ENCODE measurements at regions not wholly inside any gene's neighbourhood (a gene's known extent, or its start where the extent isn't known, plus 50 kb on each side); places are given as distances from the start of the nearest gene placed in this dataset.

DNA sequence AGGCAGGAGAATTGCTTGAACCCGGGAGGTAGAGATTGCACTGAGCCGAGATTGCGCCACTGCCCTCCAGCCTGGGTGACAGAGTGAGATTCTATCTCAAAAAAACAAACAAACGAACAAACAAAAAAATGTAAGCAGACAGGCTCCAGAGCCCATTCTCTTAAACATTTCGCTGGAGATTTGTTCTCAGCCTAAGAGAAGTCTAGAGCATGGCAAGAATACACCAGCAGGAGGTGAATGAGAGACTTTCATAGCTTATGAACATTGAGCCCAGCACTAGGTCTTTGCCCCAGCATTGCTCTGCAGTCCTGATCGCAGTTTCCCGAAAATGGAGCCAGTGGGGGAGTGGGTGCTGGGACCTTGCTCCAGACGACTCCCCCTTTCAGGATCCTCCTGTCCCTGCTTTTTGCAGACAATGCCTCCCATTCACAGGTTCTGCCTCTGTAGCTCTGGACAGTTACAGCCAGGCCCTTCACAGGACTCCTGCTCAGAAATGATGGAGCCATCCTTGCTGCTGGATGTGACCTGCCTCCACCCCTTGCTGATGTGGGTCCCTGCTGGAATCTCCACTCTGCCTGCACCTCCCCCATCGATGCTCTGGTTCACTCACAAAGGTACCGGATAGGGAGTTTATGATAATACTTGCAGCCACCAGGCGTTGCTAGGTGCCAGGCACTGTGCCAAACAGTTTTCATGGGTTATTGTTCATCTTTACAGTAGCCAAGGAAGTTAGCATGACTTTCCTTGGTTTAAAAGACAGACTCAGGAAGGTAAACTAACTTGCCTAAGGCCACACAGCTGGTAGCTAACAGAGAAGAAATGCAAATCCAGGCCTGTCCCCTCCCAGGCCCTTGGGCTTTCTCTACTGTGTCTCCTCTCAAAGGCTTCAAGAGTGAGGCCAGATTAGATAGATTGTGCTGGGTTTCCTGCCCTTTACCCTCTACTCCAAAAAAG is 329.7 kb upstream of the TLE3 start:
- Mint-ChIP-seq H3K27me3 (ENCODE audit: low read depth) (peaks cover 1% of the 10 kb centered on the region), H3K4me1 (peaks cover under 1% of the 10 kb centered on the region), H3K36me3 (no peaks in the 10 kb centered on the region), H3K4me3 (no peak overlapping the region), H3K27ac (no peak overlapping the region), H3K9me3 (no peaks in the 10 kb centered on the region)
- no peak for DNase-seq (ENCODE audit: low spot score in 2 of 2, unreplicated experiment in 2 of 2)
- TF ChIP-seq, protein P1, sequence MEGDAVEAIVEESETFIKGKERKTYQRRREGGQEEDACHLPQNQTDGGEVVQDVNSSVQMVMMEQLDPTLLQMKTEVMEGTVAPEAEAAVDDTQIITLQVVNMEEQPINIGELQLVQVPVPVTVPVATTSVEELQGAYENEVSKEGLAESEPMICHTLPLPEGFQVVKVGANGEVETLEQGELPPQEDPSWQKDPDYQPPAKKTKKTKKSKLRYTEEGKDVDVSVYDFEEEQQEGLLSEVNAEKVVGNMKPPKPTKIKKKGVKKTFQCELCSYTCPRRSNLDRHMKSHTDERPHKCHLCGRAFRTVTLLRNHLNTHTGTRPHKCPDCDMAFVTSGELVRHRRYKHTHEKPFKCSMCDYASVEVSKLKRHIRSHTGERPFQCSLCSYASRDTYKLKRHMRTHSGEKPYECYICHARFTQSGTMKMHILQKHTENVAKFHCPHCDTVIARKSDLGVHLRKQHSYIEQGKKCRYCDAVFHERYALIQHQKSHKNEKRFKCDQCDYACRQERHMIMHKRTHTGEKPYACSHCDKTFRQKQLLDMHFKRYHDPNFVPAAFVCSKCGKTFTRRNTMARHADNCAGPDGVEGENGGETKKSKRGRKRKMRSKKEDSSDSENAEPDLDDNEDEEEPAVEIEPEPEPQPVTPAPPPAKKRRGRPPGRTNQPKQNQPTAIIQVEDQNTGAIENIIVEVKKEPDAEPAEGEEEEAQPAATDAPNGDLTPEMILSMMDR (IDR thresholded peaks at IDR 0.05; ENCODE audit: unreplicated experiment) = no peak

DNA sequence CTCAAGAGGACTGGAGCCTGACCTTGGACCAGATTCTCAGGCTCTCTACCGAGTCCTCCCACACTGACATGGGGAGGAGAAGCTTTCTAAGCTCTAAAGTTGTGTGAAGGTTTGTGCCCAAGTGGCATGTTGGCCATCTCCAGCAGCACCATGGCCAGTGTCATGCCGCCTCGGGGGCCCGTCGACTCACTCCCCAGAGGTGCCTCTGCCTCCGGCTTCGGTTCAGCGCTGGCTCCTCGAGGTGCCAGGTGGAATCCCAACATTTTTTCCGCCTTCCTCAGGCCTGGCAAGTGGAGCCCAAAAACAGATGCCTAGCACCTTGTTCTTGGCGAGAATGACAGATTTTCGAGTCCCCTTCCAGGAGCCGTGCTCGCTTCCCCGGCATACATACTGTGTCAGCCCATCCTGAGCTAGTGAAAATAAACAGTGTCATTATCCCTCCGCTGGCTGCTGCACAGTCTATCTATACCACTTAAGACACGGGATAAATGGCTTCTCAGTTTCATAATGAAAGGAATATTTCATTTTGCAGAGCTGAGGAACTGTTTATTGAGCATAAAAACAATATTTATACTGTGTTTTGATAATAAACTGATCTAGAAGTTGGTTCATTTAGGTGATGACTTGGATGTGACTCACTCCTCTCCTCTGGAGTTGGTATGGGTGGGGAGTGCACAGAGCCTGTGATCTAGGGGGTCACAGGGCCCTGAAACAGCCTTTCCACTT is 328.5 kb upstream of the TLE3 start:
- no peak overlapping the region for H3K4me3 Mint-ChIP-seq
- DNase-seq (ENCODE audit: low spot score in 2 of 2, unreplicated experiment in 2 of 2) = no peak
- H3K27me3 Mint-ChIP-seq (ENCODE audit: low read depth) = peaks cover 1% of the 10 kb centered on the region
- no peaks in the 10 kb centered on the region for H3K4me1 Mint-ChIP-seq
- TF ChIP-seq, protein P1 (IDR thresholded peaks at IDR 0.05; ENCODE audit: unreplicated experiment) = no peak
- no peaks in the 10 kb centered on the region for H3K36me3 Mint-ChIP-seq
- no peaks in the 10 kb centered on the region for H3K9me3 Mint-ChIP-seq
- H3K27ac Mint-ChIP-seq = no peak overlapping the region

- Mint-ChIP-seq H3K36me3 (no peaks in the 10 kb centered on the region), H3K27me3 (ENCODE audit: low read depth) (peaks cover 1% of the 10 kb centered on the region)
Observed at GRCh38 chr15:70424937-70425411, 327.3 kb upstream of the TLE3 start.

DNA sequence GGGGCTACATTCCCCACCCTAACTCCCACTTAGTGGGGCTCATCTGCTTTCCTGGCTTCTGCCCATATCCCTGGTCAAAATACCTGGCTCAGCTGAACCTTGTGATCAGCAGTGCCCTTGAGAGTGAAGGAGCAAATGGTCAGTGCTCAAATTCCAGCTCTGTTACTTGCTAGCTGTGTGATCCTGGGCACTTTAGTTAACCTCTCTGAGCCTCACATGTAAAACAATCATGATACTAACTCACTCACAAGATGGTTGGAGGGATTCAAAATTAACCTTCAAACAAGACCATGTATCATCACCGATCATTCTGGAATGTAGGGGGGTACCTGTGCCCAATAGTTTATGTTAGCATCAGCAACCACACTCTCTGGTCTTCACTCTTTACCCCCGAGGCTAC is 325.6 kb upstream of the TLE3 start:
- no peak for DNase-seq (ENCODE audit: low spot score in 2 of 2, unreplicated experiment in 2 of 2)
- Mint-ChIP-seq H3K4me1 (no peaks in the 10 kb centered on the region), H3K4me3 (no peak overlapping the region), H3K36me3 (no peaks in the 10 kb centered on the region), H3K9me3 (no peaks in the 10 kb centered on the region), H3K27me3 (ENCODE audit: low read depth) (peaks cover 4% of the 10 kb centered on the region), H3K27ac (no peak overlapping the region)
- TF ChIP-seq, protein P1 (IDR thresholded peaks at IDR 0.05; ENCODE audit: unreplicated experiment) = no peak

More at GRCh38 chr15:70424937-70425411, 327.3 kb upstream of the TLE3 start:
- no peak overlapping the region for H3K4me3 Mint-ChIP-seq
- TF ChIP-seq, protein P1 (IDR thresholded peaks at IDR 0.05; ENCODE audit: unreplicated experiment) = no peak
- H3K27ac Mint-ChIP-seq = no peak overlapping the region
- no peaks in the 10 kb centered on the region for H3K4me1 Mint-ChIP-seq
- DNase-seq (ENCODE audit: low spot score in 2 of 2, unreplicated experiment in 2 of 2) = no peak
- H3K9me3 Mint-ChIP-seq = no peaks in the 10 kb centered on the region

DNA sequence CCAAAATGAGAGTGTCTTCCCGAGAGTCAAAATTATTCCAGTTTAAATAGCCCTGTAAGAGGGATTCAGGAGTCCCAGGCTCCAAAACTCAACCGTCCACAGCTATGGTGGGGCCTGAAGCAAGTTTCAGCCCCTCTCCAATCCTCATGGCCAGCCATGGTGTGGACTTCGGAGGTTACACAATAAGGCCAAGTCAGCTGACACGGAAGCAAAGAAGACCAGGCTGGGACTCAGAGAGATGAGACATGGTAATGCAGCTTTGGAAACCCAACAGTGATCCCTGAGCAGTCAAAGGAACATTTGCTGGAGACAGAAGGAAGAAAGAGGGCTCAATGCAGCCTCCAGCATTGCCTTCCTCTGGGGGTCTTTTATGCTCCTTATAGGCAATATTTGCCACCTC is 324.6 kb upstream of the TLE3 start:
- no peak for DNase-seq (ENCODE audit: low spot score in 2 of 2, unreplicated experiment in 2 of 2)
- H3K27ac Mint-ChIP-seq = no peak overlapping the region
- H3K27me3 Mint-ChIP-seq (ENCODE audit: low read depth) = peaks cover 4% of the 10 kb centered on the region
- no peaks in the 10 kb centered on the region for H3K9me3 Mint-ChIP-seq
- H3K4me1 Mint-ChIP-seq = no peaks in the 10 kb centered on the region
- H3K36me3 Mint-ChIP-seq = no peaks in the 10 kb centered on the region
- TF ChIP-seq, protein P1 (IDR thresholded peaks at IDR 0.05; ENCODE audit: unreplicated experiment) = no peak
- no peak overlapping the region for H3K4me3 Mint-ChIP-seq
